ENCODE measurements at regions not wholly inside any gene's neighbourhood (a gene's known extent, or its start where the extent isn't known, plus 50 kb on each side); places are given as distances from the start of the nearest gene placed in this dataset.

- TF ChIP-seq CTCF (conservative IDR thresholded peaks at IDR 0.05; ENCODE audit: low read depth in 2 of 2) (no peak), POLR2AphosphoS5 (IDR thresholded peaks at IDR 0.05; ENCODE audit: low read depth) (no peak), EZH2phosphoT487 (IDR thresholded peaks at IDR 0.05; ENCODE audit: unreplicated experiment) (no peak), EZH2 (IDR thresholded peaks at IDR 0.05; ENCODE audit: low read depth, unreplicated experiment) (no peak), REST (IDR thresholded peaks at IDR 0.05; ENCODE audit: unreplicated experiment) (no peak)
Measured at GRCh38 chr4:57854748-57855147, 744.6 kb upstream of the IGFBP7 start.

Measured in GM23338 (cell line).